ENCODE measurements at regions not wholly inside any gene's neighbourhood (a gene's known extent, or its start where the extent isn't known, plus 50 kb on each side); places are given as distances from the start of the nearest gene placed in this dataset.
"Not testable (repeated sequence)": the region's sequence is repeated elsewhere in the genome, so short reads cannot be mapped to it uniquely, and the experiment has no call there.

- DNase-seq: no peak
These were observed 329.3 kb downstream of the TBL1XR1 start for GRCh38 chr3:176867681-176868663.

GRCh38 chr3:176861137-176861536 lies 336.1 kb downstream of the TBL1XR1 start:
- DNase-seq: no peak

GRCh38 chr3:176856721-176857120 lies 340.6 kb downstream of the TBL1XR1 start:
- DNase-seq: no peak

GRCh38 chr3:176855901-176856486 lies 341.3 kb downstream of the TBL1XR1 start:
- DNase-seq: no peak

- DNase-seq: no peak
These were observed 342.1 kb downstream of the TBL1XR1 start for GRCh38 chr3:176855213-176855612.

GRCh38 chr3:176850498-176850897 lies 346.8 kb downstream of the TBL1XR1 start:
- no peak for DNase-seq

- no peak for DNase-seq
These were observed 348.7 kb downstream of the TBL1XR1 start for GRCh38 chr3:176848431-176849214.

- no peak for DNase-seq
These were observed 354.4 kb downstream of the TBL1XR1 start for GRCh38 chr3:176842914-176843313.

- no peak for DNase-seq
These were observed 356.5 kb downstream of the TBL1XR1 start for GRCh38 chr3:176840641-176841286.

- DNase-seq: no peak
These were observed 357.4 kb downstream of the TBL1XR1 start for GRCh38 chr3:176839901-176840300.

GRCh38 chr3:176839466-176839865 lies 357.8 kb downstream of the TBL1XR1 start:
- DNase-seq: no peak

GRCh38 chr3:176827244-176827643 lies 370.0 kb downstream of the TBL1XR1 start:
- not testable (repeated sequence) for DNase-seq

GRCh38 chr3:176824811-176825210 lies 372.5 kb downstream of the TBL1XR1 start:
- DNase-seq: no peak

- DNase-seq: no peak
These were observed 376.5 kb downstream of the TBL1XR1 start for GRCh38 chr3:176820764-176821163.

GRCh38 chr3:176816937-176817336 lies 380.3 kb downstream of the TBL1XR1 start:
- DNase-seq: no peak

GRCh38 chr3:176814285-176814684 lies 383.0 kb downstream of the TBL1XR1 start:
- no peak for DNase-seq

GRCh38 chr3:176807938-176808337 lies 389.3 kb downstream of the TBL1XR1 start:
- no peak for DNase-seq

- DNase-seq: no peak
These were observed 397.6 kb downstream of the TBL1XR1 start for GRCh38 chr3:176799675-176800074.

- DNase-seq: no peak
These were observed 398.6 kb downstream of the TBL1XR1 start for GRCh38 chr3:176798680-176799079.

GRCh38 chr3:176796371-176796770 lies 400.9 kb downstream of the TBL1XR1 start:
- no peak for DNase-seq

GRCh38 chr3:176795891-176796290 lies 401.4 kb downstream of the TBL1XR1 start:
- no peak for DNase-seq

GRCh38 chr3:176794406-176794805 lies 402.9 kb downstream of the TBL1XR1 start:
- DNase-seq: no peak

- DNase-seq: no peak
These were observed 407.3 kb downstream of the TBL1XR1 start for GRCh38 chr3:176789947-176790346.

Measured in activated effector memory CD4-positive, alpha-beta T cell treated with Interleukin-2 at 50 U/mL for 16 hours (primary cell).